Right ventricle myocardium superior (tissue), 1 donor: ENCODE measurements at regions not wholly inside any gene's neighbourhood (a gene's known extent, or its start where the extent isn't known, plus 50 kb on each side); places are given as distances from the start of the nearest gene placed in this dataset.
"Not testable (repeated sequence)": the region's sequence is repeated elsewhere in the genome, so short reads cannot be mapped to it uniquely, and the experiment has no call there.

Experiments used
- ATAC-seq: fragments of 200-7000 bp; cut with Tn5 transposase; one replicate; pipeline ENCODE4 v1.9.1; 2020; ENCODE audit warnings: mild to moderate bottlenecking; ENCODE audit not compliant: poor library complexity
- DNase-seq: peaks from one replicate; pipeline ENCODE4 v3.0.0-alpha.2; 2020
- intact Hi-C: fragments of 100-400 bp; cut with DNase I; formaldehyde crosslinking; loops from one replicate; pipeline ENCODE4 v1.11.2; 2022
- donor health status: DM: no; HTN: yes; CAD: no; lungs with severe emphysema.

DNA sequence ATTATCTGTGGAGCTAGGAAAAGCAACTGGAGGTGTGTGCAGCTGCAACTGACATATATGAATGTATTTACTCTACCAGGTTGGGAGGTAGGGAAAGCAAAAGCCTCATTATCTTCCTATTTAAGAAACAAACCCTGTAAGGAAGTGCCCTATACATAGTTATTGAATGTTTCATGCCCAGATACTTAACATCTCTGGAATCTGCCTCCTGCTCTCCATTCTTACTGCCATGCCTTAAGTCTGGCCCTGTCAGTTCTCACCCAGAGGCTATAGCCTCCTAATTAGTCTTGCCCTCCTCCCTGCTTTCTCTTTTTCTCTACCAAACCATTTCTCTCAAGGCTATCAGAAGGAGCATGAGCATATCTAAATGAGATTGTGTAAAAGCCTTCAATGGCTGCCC, 542.6 kb upstream of the LRRN3 start:
- DNase-seq: no peak
- ATAC-seq: no peak
- intact Hi-C loops: no loop called here

DNA sequence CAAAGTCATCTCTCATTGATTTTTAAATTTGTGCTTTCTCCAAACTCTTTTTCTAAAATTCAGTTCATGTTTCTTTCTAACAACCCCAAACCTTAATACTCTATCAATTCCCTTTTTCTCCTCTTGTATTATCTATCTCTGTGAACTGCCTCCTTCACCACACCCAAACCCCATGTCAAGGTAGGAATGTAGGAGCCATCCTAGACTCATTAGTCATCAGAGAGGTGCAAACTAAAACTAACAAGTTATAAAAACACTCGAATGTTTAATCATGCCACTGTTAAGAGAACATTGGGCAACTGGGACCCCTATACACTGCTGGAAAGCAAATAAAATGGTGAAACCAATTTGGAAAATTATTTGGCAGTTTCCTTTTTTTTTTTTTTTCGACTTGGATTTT, 533.8 kb upstream of the LRRN3 start:
- intact Hi-C loops: no loop called here
- ATAC-seq (no peak), DNase-seq (no peak)

DNA sequence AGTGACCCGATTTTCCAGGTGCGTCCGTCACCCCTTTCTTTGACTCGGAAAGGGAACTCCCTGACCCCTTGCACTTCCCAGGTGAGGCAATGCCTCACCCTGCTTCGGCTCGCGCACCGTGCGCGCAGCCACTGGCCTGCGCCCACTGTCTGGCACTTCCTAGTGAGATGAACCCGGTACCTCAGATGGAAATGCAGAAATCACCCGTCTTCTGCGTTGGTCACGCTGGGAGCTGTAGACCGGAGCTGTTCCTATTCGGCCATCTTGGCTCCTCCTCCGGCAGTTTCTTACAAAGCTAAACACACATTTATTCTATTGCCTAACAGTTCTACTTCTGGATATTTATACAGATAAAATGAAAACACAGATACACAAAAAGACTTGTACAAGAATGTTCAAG, 527.6 kb upstream of the LRRN3 start:
- ATAC-seq, DNase-seq, intact Hi-C loops: not testable (repeated sequence)

DNA sequence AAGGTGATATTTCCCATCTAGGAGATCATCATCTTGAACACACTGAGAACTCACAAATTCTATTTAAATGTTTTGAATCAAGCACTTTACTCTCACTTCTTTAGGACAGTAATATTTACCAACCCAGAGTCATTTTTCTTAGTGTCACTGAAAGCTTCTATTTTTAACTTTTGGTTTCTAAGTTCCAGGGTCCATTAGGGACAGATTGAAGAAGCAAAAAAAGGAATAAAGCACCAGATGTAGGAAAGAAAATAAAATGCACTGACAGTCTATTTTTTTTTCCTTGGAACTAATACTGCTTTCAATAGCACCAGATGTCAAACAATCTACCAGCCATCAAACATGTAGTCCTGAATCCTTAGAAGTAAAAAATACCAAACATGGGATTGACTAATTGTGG, 526.7 kb upstream of the LRRN3 start:
- ATAC-seq: no peak

DNA sequence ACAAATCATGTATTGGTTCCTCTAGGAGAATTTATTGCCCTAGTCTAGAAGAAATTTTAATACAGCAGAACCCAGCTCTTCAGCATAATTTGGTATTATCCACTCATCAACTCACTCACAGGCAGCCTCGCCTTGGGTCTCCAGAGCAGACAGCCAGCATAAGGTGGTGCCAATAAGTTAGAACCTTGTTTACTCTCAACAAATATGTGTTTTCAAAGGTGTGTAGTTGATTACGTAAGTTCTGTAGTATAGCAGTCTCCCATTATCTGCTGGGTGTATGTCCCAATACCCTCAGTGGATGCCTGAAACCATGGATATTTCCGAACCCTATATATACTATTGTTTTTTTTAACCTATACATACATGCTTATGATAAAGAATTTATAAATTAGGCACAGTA, 522.5 kb upstream of the LRRN3 start:
- intact Hi-C loops: no loop called here
- ATAC-seq: no peak
- no peak for DNase-seq

More for the DNA sequence above, 526.7 kb upstream of the LRRN3 start:
- intact Hi-C loops: no loop called here
- DNase-seq: no peak

DNA sequence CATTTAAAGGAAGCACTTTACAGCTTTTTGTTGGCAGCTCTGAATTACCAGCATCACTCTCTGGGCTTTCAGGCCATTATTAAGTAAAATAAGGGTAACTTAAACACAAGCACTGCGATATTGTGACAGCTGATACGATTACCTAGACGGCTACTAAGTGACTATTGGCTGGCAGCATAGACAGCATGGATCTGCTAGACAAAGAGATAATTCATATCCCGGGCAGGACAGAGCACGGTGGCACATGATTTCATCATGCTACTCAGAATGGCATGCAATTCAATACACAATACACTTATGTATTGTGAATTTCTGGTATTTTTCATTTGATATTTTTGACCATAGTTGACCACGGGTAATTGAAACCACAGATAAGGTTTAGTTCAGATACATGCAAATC, 522.0 kb upstream of the LRRN3 start:
- DNase-seq: no peak
- intact Hi-C loops: no loop called here
- ATAC-seq: no peak

DNA sequence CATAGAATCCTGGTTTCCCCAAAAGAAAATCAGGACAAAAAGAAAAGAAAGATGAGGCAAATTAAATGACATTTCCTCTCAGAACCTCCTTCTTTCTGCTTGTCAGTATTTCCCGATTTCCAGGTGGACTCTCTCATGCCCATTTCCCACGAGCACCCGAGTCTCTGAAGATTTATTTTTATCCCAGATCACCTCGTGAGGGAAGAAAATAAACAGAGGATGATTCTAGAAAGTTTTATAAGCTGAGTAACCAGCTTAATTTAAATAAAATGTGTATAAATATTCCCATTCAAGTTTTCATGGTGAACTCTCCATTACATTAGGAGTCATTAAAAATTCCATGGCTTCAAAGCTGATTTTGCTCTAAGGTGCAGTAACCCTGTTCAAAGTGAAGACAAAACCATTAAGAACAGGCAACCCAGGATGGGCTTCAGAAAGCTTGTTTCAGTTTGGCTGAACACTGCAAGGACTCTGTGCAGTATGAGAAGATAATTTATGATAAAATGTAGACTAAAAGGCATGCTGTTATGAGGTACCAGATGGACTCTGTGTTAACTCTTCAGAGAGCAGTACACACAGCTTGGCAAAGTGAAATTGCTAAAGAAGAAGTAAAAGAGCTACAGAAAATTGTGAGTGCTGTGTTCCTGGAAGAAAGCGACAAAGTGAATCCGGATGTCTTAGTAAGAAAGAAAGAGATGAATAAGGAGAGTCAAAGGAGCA, 521.3 kb upstream of the LRRN3 start:
- intact Hi-C loops: no loop called here
- ATAC-seq (no peak), DNase-seq (no peak)

DNA sequence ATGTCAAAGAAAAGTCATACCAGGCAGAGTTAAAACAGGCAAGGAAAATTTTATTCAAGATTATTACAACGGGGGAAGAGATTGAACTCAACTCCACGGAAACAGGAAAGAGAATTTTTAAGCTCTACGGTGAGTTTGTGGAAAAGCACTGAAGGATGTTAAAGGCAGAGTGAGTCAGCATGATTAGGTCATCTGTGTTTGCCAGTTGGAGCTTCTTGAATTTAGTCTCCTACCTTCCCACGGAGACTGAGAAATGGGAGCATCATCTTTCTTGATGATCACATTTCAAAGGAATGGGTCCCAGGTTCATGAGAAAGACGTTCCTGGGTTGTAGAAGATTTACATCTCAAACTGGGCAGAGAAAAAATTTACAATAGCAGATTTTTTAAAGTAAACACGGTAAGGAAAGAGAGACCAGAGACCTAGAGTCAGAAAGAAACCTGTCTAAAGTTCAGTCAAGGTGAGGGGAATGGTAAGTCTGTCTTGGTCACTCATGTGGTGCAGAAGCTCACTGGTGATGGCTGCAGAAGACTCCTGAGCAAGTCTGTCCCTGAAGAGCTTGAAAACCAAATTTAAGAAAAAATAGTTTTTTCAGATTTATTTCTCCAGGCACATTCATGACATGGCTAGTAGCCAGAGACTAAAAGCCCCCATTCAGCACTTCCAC, 516.9 kb upstream of the LRRN3 start:
- intact Hi-C loops: no loop called here
- no peak for ATAC-seq
- DNase-seq: no peak

DNA sequence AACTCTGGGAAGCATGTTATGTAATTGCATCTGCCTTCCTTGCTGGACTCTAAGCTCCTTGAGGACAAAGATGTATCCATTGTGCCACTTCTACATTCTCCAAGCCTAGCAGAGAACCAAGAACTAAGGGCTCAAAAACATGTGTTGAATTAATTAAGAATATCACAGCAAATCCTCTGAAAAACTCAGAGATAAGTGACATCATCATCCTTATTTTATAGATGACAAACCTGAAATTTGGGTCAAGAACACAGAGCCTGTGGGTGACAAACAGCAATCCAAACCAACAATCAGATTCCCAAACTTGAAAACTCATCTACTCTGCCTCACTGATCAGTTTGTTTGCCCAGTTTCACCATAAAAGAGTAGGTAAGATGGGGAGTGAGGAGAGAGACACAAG, 503.6 kb upstream of the LRRN3 start:
- ATAC-seq: no peak

DNA sequence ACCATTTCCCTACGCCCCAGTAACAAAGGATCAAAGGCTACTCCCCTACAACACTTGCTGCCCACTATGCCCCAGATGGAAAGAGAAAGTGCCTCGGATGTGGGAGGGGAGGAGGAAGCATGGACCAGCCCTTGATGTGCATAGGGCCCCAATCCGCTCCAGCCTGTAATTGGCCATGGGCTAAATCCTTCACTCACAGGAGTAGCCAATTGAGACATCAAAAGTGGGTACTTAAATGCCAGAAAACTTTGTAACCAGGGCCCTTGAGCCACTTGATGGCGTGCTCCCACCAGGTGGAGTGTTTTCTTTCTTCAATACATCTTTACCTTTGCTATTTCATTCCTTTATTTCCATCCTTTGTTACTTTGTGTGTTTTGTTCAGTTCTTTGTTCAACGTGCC, 500.5 kb upstream of the LRRN3 start:
- intact Hi-C loops: no loop called here
- DNase-seq: no peak
- ATAC-seq: no peak

More for the DNA sequence above, 503.6 kb upstream of the LRRN3 start:
- no peak for DNase-seq
- intact Hi-C loops: no loop called here

DNA sequence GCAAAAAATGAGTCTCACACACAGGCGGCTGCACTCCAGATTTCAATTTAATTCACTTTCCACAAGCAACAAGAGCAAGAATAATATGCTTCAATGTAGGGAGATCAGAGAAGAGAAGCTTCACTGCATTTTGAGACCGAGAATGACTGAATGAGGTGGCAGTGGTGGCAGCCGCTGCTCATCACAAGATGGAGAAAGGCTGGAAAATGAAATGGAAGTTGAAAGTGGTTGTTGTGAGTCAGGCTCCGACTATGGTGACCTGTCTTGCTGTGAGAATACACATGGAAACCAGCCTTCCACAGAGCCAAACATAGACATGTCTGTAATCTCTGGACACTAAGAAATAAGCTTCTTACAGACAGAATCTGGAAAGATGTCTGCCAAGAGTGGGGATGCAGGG, 499.6 kb upstream of the LRRN3 start:
- intact Hi-C loops: no loop called here
- ATAC-seq (no peak), DNase-seq (no peak)

DNA sequence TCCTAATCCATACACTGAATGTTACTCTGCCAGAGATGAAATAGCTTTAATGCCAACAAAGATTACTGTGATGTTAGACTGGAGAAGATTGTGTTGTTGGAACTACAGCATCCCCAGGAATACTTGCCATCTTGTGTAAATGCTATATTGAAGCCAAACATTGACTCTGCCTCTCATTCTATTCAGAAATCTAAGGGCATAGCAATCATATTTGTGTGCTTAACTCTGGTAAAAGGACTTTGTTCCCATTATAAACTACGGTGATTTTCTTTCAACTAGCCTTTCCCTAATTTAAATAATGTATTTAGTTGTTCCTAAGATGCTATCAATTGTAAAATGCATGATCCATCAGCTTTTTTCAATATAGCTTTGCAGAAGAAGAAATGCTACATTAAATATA, 498.4 kb upstream of the LRRN3 start:
- no peak for ATAC-seq
- DNase-seq: no peak
- intact Hi-C loops: no loop called here

DNA sequence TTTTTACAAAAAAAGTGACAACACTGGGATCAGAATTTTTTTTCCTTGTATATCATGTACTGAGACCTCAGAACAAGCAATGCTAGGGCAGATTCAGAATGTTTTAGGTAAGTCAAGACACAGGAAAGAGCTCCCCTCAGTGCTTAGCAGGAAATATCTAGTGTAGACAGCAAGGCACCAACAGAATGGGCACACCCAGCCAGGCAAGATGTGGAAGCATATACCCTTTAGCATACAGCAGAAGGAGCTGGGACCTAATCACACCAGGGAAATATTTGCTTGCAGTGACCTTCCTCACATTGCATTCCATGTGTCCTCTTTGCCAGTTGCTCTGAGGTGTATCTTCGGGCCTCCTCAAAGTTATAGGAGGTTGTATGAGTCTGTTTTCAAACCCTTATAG, 497.6 kb upstream of the LRRN3 start:
- ATAC-seq: no peak
- DNase-seq: no peak
- intact Hi-C loops: no loop called here

DNA sequence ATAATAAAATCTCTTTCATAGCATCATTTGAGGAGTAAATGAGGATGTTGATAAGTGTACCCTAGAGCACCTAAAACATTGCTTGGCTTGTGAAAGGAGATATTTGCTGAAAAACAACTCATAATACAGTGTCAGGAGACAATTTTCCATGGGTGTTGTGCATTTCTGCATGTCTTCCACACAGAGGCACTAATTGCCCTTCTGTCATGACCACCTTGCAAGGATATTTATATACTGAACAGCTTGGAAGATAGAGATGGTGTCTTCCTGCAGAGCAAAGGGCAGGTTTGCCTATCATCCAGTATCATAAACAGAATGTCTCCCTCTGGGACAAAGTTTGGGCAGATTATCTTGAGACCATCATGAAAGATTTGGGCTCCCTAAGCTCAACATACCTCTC, 495.2 kb upstream of the LRRN3 start:
- DNase-seq (no peak), ATAC-seq (peak; percentile 45)
- intact Hi-C loops: no loop called here

DNA sequence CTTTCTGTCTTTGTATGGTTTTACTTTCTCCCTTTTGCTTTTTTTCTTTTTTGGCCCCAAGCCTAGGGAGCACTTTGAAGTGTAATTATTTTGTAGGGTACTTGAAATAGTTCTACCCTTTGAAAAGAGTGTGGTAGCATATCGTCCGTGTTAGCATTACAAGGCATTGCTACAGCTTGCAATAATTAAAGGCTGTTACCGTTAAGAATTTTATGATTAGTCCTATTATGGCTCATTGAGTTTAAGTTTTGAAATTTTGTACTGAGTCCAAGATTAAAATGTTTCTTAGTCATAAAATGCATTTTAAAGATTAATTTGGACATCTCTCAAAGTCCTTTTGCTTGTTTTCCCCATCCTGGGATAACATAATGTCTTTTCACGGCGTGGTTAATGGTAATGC, 490.0 kb upstream of the LRRN3 start:
- ATAC-seq: no peak
- no peak for DNase-seq
- intact Hi-C loops: no loop called here

DNA sequence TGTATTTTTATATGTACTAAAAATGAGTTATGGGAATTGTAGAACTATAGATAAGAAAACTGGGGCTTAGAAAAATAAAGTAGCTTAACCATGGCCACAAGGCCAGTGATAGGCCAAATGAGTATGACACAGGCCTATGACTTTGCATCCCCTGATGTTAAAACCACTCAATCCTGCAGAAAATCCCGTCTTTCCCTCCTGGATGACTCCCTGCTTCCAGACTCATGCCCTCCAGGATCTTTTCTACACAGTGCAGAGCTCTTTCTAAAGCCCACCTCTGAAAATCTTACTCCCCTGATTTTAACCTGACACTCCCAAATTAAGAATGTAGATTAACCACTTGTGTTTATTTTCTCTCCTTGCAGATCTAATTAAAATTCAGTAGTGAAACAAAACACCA, 489.2 kb upstream of the LRRN3 start:
- intact Hi-C loops: no loop called here
- ATAC-seq (no peak), DNase-seq (no peak)

DNA sequence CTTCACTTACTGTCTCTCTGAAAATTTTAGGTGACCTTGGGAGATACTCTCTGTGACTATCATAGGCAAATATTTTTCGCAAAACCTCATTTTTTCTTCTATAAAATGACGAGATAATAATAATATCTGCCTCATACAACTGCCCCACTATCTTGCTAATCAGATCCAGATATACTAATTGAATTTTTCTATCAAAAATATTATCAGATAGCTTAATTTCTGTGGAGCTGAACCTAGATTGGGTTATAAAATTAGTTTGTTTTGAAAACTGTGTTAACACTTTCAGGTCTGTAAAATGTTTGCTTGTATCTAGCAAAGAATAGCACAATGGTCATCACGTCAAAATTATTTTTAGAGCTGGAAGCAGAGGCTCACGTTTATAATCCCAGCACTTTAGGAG, 486.7 kb upstream of the LRRN3 start:
- ATAC-seq (no peak), DNase-seq (no peak)
- intact Hi-C loops: no loop called here

DNA sequence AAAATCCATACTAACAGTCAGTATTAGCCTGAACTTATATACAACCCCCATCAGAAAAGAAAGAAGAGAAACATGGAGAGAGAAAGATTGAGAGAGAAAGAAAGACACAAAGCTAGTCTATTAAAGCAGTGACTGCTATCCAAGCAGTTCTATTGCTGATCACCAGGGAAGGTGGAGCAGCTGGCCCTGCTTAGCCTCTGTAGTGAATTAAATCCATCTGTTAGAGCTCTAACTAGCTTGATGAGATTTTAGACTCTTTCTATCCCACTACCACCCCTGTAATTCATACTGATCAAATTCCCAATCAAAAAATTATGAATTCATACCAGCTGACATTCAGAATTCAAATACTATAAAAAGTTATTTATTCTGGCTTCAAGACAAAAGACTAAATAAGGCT, 486.0 kb upstream of the LRRN3 start:
- DNase-seq (no peak), ATAC-seq (no peak)
- intact Hi-C loops: no loop called here

DNA sequence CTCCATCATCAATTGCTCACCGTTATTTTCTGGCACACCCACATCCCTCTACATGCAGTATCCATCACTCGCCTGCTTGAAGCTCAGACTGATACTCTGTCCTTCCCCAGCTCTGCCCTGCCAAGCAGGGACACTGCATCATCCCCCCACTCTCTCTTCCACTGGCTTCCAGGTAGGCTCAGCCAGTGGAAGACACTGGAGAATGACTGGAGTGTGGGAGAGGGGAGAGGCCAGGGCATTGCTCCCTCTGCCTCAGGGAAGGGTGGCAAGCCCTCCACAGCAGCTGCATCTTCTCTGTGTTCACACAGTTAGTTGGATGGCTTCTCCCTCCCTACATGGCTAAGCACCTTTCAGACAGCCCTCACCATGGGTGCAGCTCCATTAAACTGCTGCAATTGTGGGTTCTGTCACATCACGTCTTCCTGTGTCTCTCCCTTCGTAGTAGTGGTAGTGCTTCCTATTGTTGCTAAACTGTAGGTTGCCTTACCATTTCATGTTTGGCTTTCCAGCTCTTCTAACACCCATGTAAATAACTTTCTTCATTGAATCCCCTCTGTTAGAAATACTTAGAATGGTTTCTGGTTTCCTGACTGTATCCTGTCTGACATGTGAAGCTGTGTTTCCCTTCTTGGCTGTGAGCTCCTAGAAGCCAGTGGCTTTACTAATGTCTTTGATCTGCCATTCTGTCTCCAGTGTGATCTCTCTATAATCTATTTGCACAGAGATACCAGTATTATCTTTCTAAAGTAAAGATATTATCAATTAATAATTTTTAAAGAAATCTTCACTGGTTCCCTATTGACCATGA, 483.7 kb upstream of the LRRN3 start:
- ATAC-seq (no peak), DNase-seq (no peak)
- intact Hi-C loops: no loop called here

DNA sequence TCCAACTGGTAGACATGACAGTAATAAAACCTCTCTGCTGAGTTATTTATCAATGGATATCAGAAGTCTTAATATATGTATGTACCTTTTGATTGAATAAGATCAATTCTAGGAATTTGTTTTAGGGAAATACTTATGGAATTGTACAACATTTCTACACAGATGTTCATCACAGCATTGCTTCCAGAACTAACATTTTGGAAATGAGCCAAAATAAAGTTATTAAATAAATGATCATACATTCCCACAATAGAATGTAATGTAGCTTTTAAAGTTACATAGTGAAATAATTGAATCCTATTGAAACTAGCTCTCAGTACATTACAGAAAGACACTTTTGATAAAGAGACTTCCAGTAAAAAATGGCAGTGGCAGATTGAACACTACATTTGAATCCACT, 481.6 kb upstream of the LRRN3 start:
- intact Hi-C loops: no loop called here
- ATAC-seq (no peak), DNase-seq (no peak)
